HEK293 (cell line): ENCODE measurements at regions not wholly inside any gene's neighbourhood (a gene's known extent, or its start where the extent isn't known, plus 50 kb on each side); places are given as distances from the start of the nearest gene placed in this dataset.

Source experiments
- CTCF ChIA-PET: fragments of 350-600 bp; formaldehyde crosslinking; extraction: SDS; loops from one replicate; lab custom pipeline; 2021; ENCODE audit warnings: antibody characterized with exemption; lab: Yijun Ruan, JAX
- POLR2A ChIA-PET: fragments of 300-600 bp; formaldehyde crosslinking; extraction: SDS; loops from one replicate; lab custom pipeline; 2020; ENCODE audit warnings: antibody characterized with exemption, inconsistent platforms; lab: Yijun Ruan, JAX
- H3K27ac ChIP-seq: fragments of 200-500 bp; sonication (Bioruptor generic); 2 replicates; pipeline ENCODE4 v1.5.1; 2014; ENCODE audit warnings: low read depth, low read length, control low read depth, inconsistent platforms; ENCODE audit errors: extremely low read depth
- H3K36me3 ChIP-seq, 2 experiments: fragments of 200-500 bp in 1 of 2; sonication (Bioruptor generic) in 1 of 2; 1 replicate in 1 of 2; 2 replicates in 1 of 2; pipeline ENCODE4 v1.5.1; 2014 to 2017; ENCODE audit warnings: inconsistent platforms in 2 of 2, low read length in 2 of 2; ENCODE audit not compliant: control insufficient read depth in 2 of 2, insufficient read depth in 1 of 2
- H3K4me1 ChIP-seq: fragments of 200-500 bp; sonication (Bioruptor generic); 2 replicates; pipeline ENCODE4 v1.5.1; 2014; ENCODE audit warnings: mild to moderate bottlenecking, low read length, inconsistent platforms; ENCODE audit not compliant: control insufficient read depth, insufficient read depth
- H3K4me3 ChIP-seq: 2 replicates; pipeline ENCODE4 v1.5.1; 2011; ENCODE audit warnings: low read depth, mild to moderate bottlenecking, control low read depth, low read length, moderate library complexity
- H3K9me3 ChIP-seq: fragments of 200-500 bp; sonication (Bioruptor generic); 2 replicates; pipeline ENCODE4 v1.5.1; 2014; ENCODE audit warnings: low read depth, low read length, inconsistent platforms; ENCODE audit not compliant: control insufficient read depth, insufficient read depth
- GLIS2 ChIP-seq: fragments of 450-650 bp; formaldehyde crosslinking; IDR thresholded peaks from 2 replicates; pipeline ENCODE4 v1.5.1; 2016; ENCODE audit warnings: missing biosample characterization, missing genetic modification characterization
- ZBTB20 ChIP-seq: fragments of 450-650 bp; formaldehyde crosslinking; IDR thresholded peaks from 2 replicates; pipeline ENCODE4 v1.5.1; 2016; ENCODE audit warnings: missing biosample characterization, missing genetic modification characterization
- ZNF202 ChIP-seq: fragments of 450-650 bp; formaldehyde crosslinking; IDR thresholded peaks from 2 replicates; pipeline ENCODE4 v1.5.1; 2016; ENCODE audit warnings: missing biosample characterization, missing genetic modification characterization, borderline replicate concordance
- ZNF223 ChIP-seq: fragments of 450-650 bp; formaldehyde crosslinking; IDR thresholded peaks from 2 replicates; pipeline ENCODE4 v1.5.1; 2016; ENCODE audit warnings: missing biosample characterization, missing genetic modification characterization
- ZNF311 ChIP-seq: fragments of 450-650 bp; formaldehyde crosslinking; IDR thresholded peaks from 2 replicates; pipeline ENCODE4 v1.5.1; 2017; ENCODE audit warnings: missing biosample characterization, missing genetic modification characterization, borderline replicate concordance
- ZNF37A ChIP-seq: fragments of 450-650 bp; IDR thresholded peaks from 2 replicates; pipeline ENCODE4 v1.5.1; 2018; ENCODE audit warnings: missing biosample characterization, missing genetic modification characterization
- ZNF501 ChIP-seq: fragments of 450-650 bp; formaldehyde crosslinking; IDR thresholded peaks from 2 replicates; pipeline ENCODE4 v1.5.1; 2016; ENCODE audit warnings: missing biosample characterization, missing genetic modification characterization
- ZNF544 ChIP-seq: fragments of 450-650 bp; formaldehyde crosslinking; IDR thresholded peaks from 2 replicates; pipeline ENCODE4 v1.5.0; 2017; ENCODE audit warnings: missing biosample characterization, missing genetic modification characterization
- ZNF560 ChIP-seq: fragments of 450-650 bp; formaldehyde crosslinking; IDR thresholded peaks from 2 replicates; pipeline ENCODE4 v1.5.1; 2017; ENCODE audit warnings: missing biosample characterization, missing genetic modification characterization, borderline replicate concordance
- ZNF585B ChIP-seq: fragments of 450-650 bp; formaldehyde crosslinking; IDR thresholded peaks from 2 replicates; pipeline ENCODE4 v1.5.1; 2016; ENCODE audit warnings: missing biosample characterization, missing genetic modification characterization
- ZNF654 ChIP-seq: fragments of 450-650 bp; formaldehyde crosslinking; IDR thresholded peaks from 2 replicates; pipeline ENCODE4 v1.5.1; 2016; ENCODE audit warnings: low read depth, missing biosample characterization, missing genetic modification characterization
- ZNF830 ChIP-seq: fragments of 450-650 bp; IDR thresholded peaks from 2 replicates; pipeline ENCODE4 v1.5.0; 2018; ENCODE audit warnings: missing biosample characterization, missing genetic modification characterization, low read depth, mild to moderate bottlenecking, moderate library complexity
- TF ChIP-seq, protein P1 (sequence below): fragments of 450-650 bp; formaldehyde crosslinking; IDR thresholded peaks from 2 replicates; pipeline ENCODE4 v1.5.1; 2016; ENCODE audit warnings: missing biosample characterization, missing genetic modification characterization
- TF ChIP-seq, protein P2 (sequence below): fragments of 450-650 bp; formaldehyde crosslinking; conservative IDR thresholded peaks from 2 replicates; pipeline ENCODE4 v1.5.1; 2016; ENCODE audit warnings: low read depth, missing biosample characterization, missing genetic modification characterization
- TF ChIP-seq, protein P3 (sequence below): IDR thresholded peaks from 2 replicates; pipeline ENCODE4 v1.6.1; 2011; ENCODE audit warnings: mild to moderate bottlenecking, low read depth, low read length, borderline replicate concordance
- TF ChIP-seq, protein P4 (sequence below): fragments of 450-650 bp; formaldehyde crosslinking; IDR thresholded peaks from 2 replicates; pipeline ENCODE4 v1.5.1; 2016; ENCODE audit warnings: missing biosample characterization, missing genetic modification characterization
- TF ChIP-seq, protein P5 (sequence below): fragments of 450-650 bp; formaldehyde crosslinking; IDR thresholded peaks from 2 replicates; pipeline ENCODE4 v1.5.1; 2016; ENCODE audit warnings: missing biosample characterization, missing genetic modification characterization
- TF ChIP-seq, protein P6 (sequence below): fragments of 450-650 bp; formaldehyde crosslinking; IDR thresholded peaks from 2 replicates; pipeline ENCODE4 v1.5.1; 2016; ENCODE audit warnings: missing biosample characterization, missing genetic modification characterization

DNA sequence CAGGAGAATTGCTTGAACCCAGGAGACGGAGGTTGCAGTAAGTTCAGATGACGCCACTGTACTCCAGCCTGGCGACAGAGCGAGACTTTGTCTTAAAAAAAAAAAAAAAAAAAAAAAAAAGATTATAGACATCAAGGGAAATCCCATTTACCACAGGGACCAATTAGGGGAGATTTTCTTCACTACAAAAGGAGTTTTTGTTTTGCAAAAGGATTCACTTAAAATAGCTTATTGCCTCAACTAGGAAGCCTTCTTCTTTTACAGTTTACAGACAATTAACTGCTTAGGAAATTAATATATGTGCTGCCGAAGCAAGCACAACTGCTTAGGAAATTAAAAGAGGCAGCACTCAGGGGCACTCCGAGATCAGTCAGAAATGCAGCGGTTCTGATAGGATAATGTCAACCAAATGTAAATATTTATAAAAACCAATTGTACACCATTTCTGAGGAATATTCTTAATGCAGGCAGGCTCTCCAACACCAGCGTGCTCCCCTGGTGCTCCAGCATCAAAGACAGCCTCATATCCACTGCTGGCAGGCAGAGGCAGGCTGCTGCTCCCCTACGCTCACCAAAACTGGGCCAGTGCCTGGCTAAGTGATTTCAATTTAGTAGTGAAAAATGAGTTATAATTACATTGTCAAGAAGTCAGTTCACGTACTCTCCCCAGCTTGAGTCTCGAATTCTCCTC is 107.9 kb upstream of the RAB4A start (continued):
- TF ChIP-seq ZNF544 (tag by site-specific recombination): no peak

DNA sequence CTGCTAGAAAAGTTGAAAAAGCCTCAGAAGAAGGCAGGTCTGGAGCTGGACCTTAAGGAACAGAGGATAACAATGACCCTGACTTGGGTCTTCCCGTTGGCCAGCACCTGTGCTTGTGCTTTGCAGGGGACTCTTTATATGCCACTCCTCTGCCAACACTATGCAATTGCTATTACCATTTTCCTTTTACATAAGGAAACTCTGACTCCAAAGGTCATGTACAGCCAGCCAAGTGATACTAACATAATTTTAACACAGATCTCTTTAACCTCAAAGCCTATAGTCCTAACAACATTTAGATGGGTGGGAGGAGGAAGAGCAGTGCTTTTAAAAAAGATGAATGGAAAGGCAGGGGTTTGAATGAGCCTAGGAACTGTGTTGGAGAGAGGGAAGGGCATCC is 106.6 kb upstream of the RAB4A start:
- H3K36me3 ChIP-seq: no peaks in the 10 kb centered on the region
- ChIA-PET CTCF (no interaction called here), POLR2A (no interaction called here)
- no peak overlapping the region for H3K27ac ChIP-seq
- H3K4me1 ChIP-seq: no peaks in the 10 kb centered on the region
- no peaks in the 10 kb centered on the region for H3K9me3 ChIP-seq
- TF ChIP-seq, protein P1, sequence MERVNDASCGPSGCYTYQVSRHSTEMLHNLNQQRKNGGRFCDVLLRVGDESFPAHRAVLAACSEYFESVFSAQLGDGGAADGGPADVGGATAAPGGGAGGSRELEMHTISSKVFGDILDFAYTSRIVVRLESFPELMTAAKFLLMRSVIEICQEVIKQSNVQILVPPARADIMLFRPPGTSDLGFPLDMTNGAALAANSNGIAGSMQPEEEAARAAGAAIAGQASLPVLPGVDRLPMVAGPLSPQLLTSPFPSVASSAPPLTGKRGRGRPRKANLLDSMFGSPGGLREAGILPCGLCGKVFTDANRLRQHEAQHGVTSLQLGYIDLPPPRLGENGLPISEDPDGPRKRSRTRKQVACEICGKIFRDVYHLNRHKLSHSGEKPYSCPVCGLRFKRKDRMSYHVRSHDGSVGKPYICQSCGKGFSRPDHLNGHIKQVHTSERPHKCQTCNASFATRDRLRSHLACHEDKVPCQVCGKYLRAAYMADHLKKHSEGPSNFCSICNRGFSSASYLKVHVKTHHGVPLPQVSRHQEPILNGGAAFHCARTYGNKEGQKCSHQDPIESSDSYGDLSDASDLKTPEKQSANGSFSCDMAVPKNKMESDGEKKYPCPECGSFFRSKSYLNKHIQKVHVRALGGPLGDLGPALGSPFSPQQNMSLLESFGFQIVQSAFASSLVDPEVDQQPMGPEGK (tag by site-specific recombination): no peak
- TF ChIP-seq ZNF311 (tag by site-specific recombination): no peak
- no peak for TF ChIP-seq ZNF501 (tag by site-specific recombination)
- TF ChIP-seq, protein P2, sequence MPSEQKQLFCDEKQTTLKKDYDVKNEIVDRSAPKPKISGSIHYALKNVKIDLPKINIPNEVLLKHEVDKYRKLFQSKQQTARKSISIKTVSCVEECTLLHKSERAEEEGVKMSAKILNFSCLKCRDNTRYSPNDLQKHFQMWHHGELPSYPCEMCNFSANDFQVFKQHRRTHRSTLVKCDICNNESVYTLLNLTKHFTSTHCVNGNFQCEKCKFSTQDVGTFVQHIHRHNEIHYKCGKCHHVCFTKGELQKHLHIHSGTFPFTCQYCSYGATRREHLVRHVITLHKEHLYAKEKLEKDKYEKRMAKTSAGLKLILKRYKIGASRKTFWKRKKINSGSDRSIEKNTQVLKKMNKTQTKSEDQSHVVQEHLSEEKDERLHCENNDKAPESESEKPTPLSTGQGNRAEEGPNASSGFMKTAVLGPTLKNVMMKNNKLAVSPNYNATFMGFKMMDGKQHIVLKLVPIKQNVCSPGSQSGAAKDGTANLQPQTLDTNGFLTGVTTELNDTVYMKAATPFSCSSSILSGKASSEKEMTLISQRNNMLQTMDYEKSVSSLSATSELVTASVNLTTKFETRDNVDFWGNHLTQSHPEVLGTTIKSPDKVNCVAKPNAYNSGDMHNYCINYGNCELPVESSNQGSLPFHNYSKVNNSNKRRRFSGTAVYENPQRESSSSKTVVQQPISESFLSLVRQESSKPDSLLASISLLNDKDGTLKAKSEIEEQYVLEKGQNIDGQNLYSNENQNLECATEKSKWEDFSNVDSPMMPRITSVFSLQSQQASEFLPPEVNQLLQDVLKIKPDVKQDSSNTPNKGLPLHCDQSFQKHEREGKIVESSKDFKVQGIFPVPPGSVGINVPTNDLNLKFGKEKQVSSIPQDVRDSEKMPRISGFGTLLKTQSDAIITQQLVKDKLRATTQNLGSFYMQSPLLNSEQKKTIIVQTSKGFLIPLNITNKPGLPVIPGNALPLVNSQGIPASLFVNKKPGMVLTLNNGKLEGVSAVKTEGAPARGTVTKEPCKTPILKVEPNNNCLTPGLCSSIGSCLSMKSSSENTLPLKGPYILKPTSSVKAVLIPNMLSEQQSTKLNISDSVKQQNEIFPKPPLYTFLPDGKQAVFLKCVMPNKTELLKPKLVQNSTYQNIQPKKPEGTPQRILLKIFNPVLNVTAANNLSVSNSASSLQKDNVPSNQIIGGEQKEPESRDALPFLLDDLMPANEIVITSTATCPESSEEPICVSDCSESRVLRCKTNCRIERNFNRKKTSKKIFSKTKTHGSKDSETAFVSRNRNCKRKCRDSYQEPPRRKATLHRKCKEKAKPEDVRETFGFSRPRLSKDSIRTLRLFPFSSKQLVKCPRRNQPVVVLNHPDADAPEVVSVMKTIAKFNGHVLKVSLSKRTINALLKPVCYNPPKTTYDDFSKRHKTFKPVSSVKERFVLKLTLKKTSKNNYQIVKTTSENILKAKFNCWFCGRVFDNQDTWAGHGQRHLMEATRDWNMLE (tag by site-specific recombination): no peak
- TF ChIP-seq ZBTB20 (tag by site-specific recombination): no peak
- no peak for TF ChIP-seq ZNF654
- no peak for TF ChIP-seq ZNF560 (tag by site-specific recombination)
- TF ChIP-seq, protein P3, sequence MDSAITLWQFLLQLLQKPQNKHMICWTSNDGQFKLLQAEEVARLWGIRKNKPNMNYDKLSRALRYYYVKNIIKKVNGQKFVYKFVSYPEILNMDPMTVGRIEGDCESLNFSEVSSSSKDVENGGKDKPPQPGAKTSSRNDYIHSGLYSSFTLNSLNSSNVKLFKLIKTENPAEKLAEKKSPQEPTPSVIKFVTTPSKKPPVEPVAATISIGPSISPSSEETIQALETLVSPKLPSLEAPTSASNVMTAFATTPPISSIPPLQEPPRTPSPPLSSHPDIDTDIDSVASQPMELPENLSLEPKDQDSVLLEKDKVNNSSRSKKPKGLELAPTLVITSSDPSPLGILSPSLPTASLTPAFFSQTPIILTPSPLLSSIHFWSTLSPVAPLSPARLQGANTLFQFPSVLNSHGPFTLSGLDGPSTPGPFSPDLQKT: no peak
- TF ChIP-seq, protein P4, sequence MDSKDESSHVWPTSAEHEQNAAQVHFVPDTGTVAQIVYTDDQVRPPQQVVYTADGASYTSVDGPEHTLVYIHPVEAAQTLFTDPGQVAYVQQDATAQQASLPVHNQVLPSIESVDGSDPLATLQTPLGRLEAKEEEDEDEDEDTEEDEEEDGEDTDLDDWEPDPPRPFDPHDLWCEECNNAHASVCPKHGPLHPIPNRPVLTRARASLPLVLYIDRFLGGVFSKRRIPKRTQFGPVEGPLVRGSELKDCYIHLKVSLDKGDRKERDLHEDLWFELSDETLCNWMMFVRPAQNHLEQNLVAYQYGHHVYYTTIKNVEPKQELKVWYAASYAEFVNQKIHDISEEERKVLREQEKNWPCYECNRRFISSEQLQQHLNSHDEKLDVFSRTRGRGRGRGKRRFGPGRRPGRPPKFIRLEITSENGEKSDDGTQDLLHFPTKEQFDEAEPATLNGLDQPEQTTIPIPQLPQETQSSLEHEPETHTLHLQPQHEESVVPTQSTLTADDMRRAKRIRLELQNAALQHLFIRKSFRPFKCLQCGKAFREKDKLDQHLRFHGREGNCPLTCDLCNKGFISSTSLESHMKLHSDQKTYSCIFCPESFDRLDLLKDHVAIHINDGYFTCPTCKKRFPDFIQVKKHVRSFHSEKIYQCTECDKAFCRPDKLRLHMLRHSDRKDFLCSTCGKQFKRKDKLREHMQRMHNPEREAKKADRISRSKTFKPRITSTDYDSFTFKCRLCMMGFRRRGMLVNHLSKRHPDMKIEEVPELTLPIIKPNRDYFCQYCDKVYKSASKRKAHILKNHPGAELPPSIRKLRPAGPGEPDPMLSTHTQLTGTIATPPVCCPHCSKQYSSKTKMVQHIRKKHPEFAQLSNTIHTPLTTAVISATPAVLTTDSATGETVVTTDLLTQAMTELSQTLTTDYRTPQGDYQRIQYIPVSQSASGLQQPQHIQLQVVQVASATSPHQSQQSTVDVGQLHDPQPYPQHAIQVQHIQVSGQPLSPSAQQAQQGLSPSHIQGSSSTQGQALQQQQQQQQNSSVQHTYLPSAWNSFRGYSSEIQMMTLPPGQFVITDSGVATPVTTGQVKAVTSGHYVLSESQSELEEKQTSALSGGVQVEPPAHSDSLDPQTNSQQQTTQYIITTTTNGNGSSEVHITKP (tag by site-specific recombination): no peak
- no peak for TF ChIP-seq ZNF202 (tag by site-specific recombination)
- no peak for TF ChIP-seq ZNF585B (tag by site-specific recombination)
- TF ChIP-seq, protein P5, sequence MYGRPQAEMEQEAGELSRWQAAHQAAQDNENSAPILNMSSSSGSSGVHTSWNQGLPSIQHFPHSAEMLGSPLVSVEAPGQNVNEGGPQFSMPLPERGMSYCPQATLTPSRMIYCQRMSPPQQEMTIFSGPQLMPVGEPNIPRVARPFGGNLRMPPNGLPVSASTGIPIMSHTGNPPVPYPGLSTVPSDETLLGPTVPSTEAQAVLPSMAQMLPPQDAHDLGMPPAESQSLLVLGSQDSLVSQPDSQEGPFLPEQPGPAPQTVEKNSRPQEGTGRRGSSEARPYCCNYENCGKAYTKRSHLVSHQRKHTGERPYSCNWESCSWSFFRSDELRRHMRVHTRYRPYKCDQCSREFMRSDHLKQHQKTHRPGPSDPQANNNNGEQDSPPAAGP (tag by site-specific recombination): no peak
- TF ChIP-seq ZNF830: no peak
- no peak for TF ChIP-seq ZNF37A (tag by site-specific recombination)
- no peak for TF ChIP-seq ZNF223 (tag by site-specific recombination)
- TF ChIP-seq GLIS2 (tag by site-specific recombination): no peak
- TF ChIP-seq, protein P6, sequence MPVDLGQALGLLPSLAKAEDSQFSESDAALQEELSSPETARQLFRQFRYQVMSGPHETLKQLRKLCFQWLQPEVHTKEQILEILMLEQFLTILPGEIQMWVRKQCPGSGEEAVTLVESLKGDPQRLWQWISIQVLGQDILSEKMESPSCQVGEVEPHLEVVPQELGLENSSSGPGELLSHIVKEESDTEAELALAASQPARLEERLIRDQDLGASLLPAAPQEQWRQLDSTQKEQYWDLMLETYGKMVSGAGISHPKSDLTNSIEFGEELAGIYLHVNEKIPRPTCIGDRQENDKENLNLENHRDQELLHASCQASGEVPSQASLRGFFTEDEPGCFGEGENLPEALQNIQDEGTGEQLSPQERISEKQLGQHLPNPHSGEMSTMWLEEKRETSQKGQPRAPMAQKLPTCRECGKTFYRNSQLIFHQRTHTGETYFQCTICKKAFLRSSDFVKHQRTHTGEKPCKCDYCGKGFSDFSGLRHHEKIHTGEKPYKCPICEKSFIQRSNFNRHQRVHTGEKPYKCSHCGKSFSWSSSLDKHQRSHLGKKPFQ (tag by site-specific recombination): no peak
- H3K4me3 ChIP-seq: no peak overlapping the region
